ENCODE measurements at regions not wholly inside any gene's neighbourhood (a gene's known extent, or its start where the extent isn't known, plus 50 kb on each side); places are given as distances from the start of the nearest gene placed in this dataset.

GRCh38 chr5:108649106-108649505 is 98.6 kb upstream of the FER start:
- DNase-seq (ENCODE audit: low read depth in 2 of 2): no peak

- DNase-seq (ENCODE audit: low read depth in 2 of 2): peak; percentile 3 to 18
Observed at GRCh38 chr5:108642170-108642906, 105.4 kb upstream of the FER start.

- no peak for DNase-seq (ENCODE audit: low read depth in 2 of 2)
Observed at GRCh38 chr5:108641596-108641995, 106.1 kb upstream of the FER start.

- no peak for DNase-seq (ENCODE audit: low read depth in 2 of 2)
Observed at GRCh38 chr5:108639366-108639765, 108.3 kb upstream of the FER start.

DNA sequence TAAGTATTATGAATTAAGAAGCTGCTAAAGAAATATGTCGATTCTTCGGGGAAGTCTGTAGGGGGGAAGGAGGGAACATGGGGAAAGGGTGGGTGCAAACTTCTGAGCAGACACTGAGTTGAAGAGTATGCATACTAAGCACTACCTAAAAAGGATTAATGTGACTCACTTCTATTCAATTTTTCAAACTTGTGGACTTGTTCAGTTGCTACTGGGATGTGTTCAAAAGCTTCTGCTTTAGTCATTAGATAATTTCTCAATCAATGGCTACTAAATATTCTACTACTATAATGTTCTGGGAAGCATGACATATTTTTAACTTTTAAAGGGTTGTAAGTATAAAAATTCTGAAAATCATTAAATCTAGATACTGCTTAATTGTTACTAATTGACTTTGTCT is 109.7 kb upstream of the FER start:
- no peak for DNase-seq (ENCODE audit: low read depth in 2 of 2)

GRCh38 chr5:108637134-108637533 is 110.6 kb upstream of the FER start:
- DNase-seq (ENCODE audit: low read depth in 2 of 2): no peak

- DNase-seq (ENCODE audit: low read depth in 2 of 2): no peak
Observed at GRCh38 chr5:108636135-108636853, 111.4 kb upstream of the FER start.

GRCh38 chr5:108634617-108635288 is 112.9 kb upstream of the FER start:
- no peak for DNase-seq (ENCODE audit: low read depth in 2 of 2)

- no peak for DNase-seq (ENCODE audit: low read depth in 2 of 2)
Observed at GRCh38 chr5:108634010-108634616, 113.6 kb upstream of the FER start.

DNA sequence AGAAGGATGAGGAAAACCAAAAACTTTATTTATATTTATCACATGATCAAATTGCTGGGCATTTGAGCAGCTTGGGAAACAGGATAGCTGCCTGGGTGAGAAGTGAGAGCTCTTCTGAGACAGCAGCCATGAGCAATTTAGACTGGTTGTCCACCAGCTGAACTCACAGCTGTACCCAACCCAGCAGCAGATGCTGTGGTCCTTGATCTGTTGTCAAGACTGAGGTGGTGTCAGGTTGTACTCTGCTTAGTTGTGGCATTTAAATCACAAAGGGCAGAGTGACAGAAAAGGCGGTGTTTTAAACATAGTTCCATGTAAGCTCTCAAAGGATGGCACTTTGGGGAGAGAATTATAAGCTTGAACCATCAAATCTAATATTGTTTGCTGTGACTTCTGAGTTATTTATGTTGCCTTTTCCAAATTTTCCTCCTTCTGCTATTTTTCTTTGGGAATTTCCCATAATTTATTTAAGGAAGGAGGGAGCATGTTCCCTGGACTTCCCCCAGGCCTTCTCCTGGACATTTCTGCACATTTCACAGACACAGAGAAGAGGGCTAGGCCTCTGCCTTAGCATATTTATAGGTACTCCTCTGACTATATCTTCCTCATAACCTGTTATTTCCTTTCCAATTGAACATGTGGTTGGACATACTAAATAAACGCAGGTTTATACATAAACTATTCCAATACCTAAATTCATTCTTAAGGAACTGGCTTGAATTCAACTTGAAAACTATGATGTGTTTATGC is 117.7 kb upstream of the FER start:
- no peak for DNase-seq (ENCODE audit: low read depth in 2 of 2)

GRCh38 chr5:108625654-108626053 is 122.0 kb upstream of the FER start:
- DNase-seq (ENCODE audit: low read depth in 2 of 2): no peak

DNA sequence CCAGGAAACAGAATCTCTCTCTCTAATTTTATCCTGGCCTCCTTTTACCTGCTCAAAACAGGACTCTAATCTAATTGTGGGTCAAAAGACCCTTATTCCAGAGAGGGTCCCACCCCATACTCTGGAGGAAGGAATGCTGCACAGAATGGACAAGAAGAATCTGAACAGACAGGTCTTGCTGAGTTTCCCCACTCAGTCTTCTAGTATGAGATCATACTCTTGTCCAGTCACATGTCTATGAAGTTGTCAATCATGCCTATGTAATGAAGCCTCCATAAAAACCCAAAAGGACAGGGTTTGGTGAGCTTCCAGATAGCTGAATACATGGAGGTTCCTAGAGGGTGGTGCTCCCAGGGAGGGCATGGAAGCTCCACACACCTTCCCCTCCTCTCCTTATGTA is 123.9 kb upstream of the FER start:
- no peak for DNase-seq (ENCODE audit: low read depth in 2 of 2)

DNA sequence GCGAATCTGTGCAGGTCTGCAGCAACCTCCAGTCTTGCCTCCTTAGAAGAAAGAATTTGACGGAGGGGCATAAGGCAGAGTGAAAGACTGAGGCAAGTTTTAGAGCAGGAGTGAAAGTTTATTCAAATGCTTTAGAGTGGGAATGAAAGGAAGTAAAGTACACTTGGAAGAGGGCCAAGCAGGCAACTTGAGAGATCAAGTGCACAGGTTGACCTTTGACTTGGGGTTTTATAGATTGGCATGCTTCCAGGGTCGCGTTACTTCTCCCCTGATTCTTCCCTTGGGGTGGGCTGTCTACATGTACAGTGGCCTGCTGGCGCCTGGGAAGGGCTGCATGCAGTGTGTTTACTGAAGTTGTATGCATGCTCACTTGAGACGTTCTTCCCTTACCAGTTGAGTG is 127.2 kb upstream of the FER start:
- DNase-seq (ENCODE audit: low read depth in 2 of 2): no peak

GRCh38 chr5:108619815-108620214 is 127.9 kb upstream of the FER start:
- no peak for DNase-seq (ENCODE audit: low read depth in 2 of 2)

- DNase-seq (ENCODE audit: low read depth in 2 of 2): no peak
Observed at GRCh38 chr5:108617467-108618435, 129.9 kb upstream of the FER start.

DNA sequence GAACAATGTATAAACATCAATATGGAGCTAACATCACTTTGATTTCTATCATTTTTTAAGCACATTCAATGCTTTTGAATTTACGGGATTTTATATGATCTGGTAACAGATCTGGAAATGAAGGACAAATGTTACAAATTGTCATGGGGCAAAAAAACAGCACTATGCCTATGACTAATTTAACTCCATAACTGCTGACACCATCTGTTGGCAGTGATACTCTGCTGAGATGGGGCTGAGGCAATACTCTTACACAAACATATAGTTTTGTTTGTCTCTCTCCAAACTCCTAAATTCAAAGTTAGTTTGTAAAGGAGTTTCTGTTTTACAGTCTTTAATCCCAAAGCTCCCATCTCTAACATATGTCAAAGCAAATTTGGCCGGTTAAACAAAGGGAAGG is 132.5 kb upstream of the FER start:
- DNase-seq (ENCODE audit: low read depth in 2 of 2): no peak

DNA sequence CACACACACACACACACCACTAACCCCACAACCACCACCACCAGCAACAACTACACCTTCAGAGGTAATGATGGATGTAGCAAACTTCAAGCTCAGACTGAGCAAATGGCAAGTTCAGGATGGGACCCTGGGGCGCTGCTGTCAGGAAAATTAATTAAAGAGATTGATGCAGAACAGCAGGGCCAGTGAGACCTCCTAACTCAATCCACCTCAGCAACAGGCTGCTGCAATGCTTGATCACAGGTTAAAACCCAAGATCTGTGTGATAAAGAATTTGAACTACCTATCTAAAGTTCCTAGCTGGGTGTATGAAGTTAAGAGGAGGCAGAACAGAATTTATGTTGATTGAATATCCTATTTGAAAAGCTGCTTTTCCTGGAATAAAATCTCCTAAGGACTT is 140.3 kb upstream of the FER start:
- no peak for DNase-seq (ENCODE audit: low read depth in 2 of 2)

DNA sequence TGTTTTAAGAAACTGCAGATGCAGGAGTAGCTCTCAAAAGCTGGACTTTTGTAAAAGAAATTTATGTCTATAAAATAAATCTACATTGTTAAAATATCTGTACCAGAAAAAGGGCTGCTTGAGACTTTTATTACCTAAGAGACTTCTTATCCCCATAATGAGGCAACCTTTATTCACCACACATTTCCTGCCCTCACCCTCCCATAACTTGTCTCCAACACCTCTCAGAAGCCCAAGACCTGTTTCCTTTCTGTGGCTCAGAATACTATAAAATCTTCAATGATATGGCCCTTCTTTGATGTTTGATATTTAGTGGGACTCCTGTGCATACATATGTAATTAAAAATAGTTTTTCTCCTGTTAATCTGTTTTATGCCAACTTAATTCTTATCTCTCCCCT is 141.5 kb upstream of the FER start:
- DNase-seq (ENCODE audit: low read depth in 2 of 2): no peak

DNA sequence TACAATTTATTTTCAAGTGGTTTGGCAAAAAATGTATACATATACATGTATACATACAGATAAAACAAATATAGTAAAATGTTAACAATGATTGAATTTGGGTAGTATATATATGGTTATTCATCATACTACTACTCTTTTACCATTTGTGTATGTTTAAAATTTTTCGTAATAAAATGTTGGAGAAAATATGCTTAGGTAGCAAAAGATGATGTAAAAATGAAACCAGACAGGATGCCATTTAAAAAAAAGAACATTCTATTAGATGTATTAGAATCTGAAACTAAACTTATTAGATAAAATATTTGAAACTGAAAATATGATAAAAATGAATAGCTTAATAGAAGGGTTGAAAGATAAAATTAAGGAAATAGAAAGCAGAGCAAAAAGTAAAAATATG is 144.9 kb upstream of the FER start:
- DNase-seq (ENCODE audit: low read depth in 2 of 2): no peak

DNA sequence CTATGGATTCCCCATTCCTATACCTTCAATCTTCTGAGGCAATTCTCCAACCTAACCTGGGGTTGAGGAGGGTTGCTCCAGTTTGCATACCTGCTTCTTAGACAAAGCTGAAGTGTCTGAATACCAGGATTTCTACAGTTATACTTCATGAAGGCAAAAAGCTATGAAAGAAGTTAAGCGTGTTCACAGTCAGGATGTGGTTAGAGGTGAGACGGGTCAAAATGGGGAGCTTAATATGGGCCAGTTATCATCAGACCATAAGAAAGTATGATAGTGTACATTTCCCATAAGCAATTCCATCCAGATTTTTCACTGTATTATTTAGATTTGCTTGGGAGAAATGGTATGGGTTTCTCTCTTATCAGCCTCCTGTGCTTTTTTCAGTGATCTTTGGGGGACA is 156.9 kb upstream of the FER start:
- DNase-seq (ENCODE audit: low read depth in 2 of 2): no peak

- DNase-seq (ENCODE audit: low read depth in 2 of 2): no peak
Observed at GRCh38 chr5:108588323-108588722, 159.4 kb upstream of the FER start.
